AG04449 (cell line): ENCODE measurements at regions not wholly inside any gene's neighbourhood (a gene's known extent, or its start where the extent isn't known, plus 50 kb on each side); places are given as distances from the start of the nearest gene placed in this dataset.

Experiments used
- CTCF ChIA-PET: fragments of 350-600 bp; formaldehyde crosslinking; extraction: SDS; loops from one replicate; lab custom pipeline; 2021; ENCODE audit warnings: antibody characterized with exemption; lab: Yijun Ruan, JAX
- POLR2A ChIA-PET: fragments of 400-600, 350-600 bp; formaldehyde crosslinking; extraction: SDS; loops from one replicate; lab custom pipeline; 2020; ENCODE audit warnings: antibody characterized with exemption, inconsistent platforms; lab: Yijun Ruan, JAX
- DNase-seq: peaks from one replicate; pipeline ENCODE4 v3.0.0-alpha.2; 2010; ENCODE audit warnings: low read depth, low spot score
- H3K4me3 ChIP-seq: 2 replicates; pipeline ENCODE4 v1.5.1; 2011; ENCODE audit warnings: low read depth, mild to moderate bottlenecking, control low read depth, low read length
- TF ChIP-seq, protein P1 (sequence below): IDR thresholded peaks from one replicate; pipeline ENCODE4 v1.5.1; 2011; ENCODE audit warnings: mild to moderate bottlenecking, moderate library complexity, low read length, control low read depth, inconsistent platforms; ENCODE audit not compliant: insufficient read depth; ENCODE audit errors: missing control alignments

- ChIA-PET POLR2A (no interaction called here), CTCF (interaction anchor here (0.7 kb wide), 1 partner anchor 25 kb away, joined by 3 read pairs; no protein-coding TSS in a partner anchor)
- H3K4me3 ChIP-seq, result no peak overlapping the region
- TF ChIP-seq, protein P1, sequence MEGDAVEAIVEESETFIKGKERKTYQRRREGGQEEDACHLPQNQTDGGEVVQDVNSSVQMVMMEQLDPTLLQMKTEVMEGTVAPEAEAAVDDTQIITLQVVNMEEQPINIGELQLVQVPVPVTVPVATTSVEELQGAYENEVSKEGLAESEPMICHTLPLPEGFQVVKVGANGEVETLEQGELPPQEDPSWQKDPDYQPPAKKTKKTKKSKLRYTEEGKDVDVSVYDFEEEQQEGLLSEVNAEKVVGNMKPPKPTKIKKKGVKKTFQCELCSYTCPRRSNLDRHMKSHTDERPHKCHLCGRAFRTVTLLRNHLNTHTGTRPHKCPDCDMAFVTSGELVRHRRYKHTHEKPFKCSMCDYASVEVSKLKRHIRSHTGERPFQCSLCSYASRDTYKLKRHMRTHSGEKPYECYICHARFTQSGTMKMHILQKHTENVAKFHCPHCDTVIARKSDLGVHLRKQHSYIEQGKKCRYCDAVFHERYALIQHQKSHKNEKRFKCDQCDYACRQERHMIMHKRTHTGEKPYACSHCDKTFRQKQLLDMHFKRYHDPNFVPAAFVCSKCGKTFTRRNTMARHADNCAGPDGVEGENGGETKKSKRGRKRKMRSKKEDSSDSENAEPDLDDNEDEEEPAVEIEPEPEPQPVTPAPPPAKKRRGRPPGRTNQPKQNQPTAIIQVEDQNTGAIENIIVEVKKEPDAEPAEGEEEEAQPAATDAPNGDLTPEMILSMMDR, result no peak
- no peak for DNase-seq
Measured at GRCh38 chr18:50453732-50454131, 78.9 kb downstream of the SKA1 start.

DNA sequence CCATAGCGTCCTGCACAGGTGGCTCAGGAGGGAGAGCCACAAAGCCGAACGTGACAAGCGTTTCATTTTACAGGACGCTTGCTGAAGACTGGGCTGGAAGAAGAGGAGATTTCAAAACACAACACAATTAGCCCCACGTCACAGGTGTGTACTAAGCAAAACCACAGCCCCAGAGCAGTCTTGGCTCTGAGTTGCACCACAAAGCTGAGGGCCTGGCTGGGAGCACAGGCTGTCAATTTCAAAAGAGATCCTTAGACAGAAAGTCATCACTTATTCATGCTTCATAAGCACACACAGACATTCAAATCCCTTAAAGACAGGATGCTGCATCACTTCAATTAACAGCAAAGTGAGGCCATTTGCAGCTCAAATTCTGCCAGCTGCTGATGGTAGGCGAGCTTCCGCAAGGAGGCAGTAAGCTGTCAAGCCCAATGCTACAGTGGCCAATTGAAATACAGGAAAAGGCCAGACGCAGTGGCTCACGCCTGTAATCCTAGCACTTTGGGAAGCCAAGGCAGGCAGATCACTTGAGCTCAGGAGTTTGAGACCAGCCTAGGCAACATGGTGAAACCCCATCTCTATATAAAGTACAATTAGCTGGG lies 79.6 kb downstream of the SKA1 start:
- TF ChIP-seq, protein P1, result no peak
- ChIA-PET CTCF (interaction anchor here (0.7 kb wide), 1 partner anchor 26 kb away, joined by 3 read pairs; no protein-coding TSS in a partner anchor), POLR2A (no interaction called here)
- no peak overlapping the region for H3K4me3 ChIP-seq
- DNase-seq, result no peak

- no peak for DNase-seq
- H3K4me3 ChIP-seq, result no peak overlapping the region
- ChIA-PET POLR2A (no interaction called here), CTCF (no interaction called here)
- TF ChIP-seq, protein P1, result no peak
Measured at GRCh38 chr18:50456285-50456684, 81.4 kb downstream of the SKA1 start.

- no peak for DNase-seq
- TF ChIP-seq, protein P1, result no peak
- no peak overlapping the region for H3K4me3 ChIP-seq
- CTCF ChIA-PET, result no interaction called here
- POLR2A ChIA-PET, result no interaction called here
Measured at GRCh38 chr18:50457639-50458038, 82.8 kb downstream of the SKA1 start.

GRCh38 chr18:50458366-50458765 lies 83.5 kb downstream of the SKA1 start:
- H3K4me3 ChIP-seq, result no peak overlapping the region
- ChIA-PET POLR2A (no interaction called here), CTCF (no interaction called here)
- no peak for DNase-seq
- TF ChIP-seq, protein P1, result no peak

GRCh38 chr18:50458796-50459195 lies 84.0 kb downstream of the SKA1 start:
- no peak overlapping the region for H3K4me3 ChIP-seq
- POLR2A ChIA-PET, result no interaction called here
- TF ChIP-seq, protein P1, result no peak
- no peak for DNase-seq
- CTCF ChIA-PET, result no interaction called here
